B cell (primary cell): ENCODE measurements at regions not wholly inside any gene's neighbourhood (a gene's known extent, or its start where the extent isn't known, plus 50 kb on each side); places are given as distances from the start of the nearest gene placed in this dataset.

Source experiments
- ATAC-seq: fragments of 200-7000 bp; cut with Tn5 transposase; one replicate; pipeline ENCODE4 v1.10.0; 2021; ENCODE audit warnings: low read depth, mild to moderate bottlenecking, moderate number of reproducible peaks, moderate library complexity
- CTCF ChIA-PET: fragments of 350-600 bp; sonication (Branson Sonifier 250); formaldehyde crosslinking; loops from one replicate; lab custom pipeline; 2021; ENCODE audit warnings: antibody characterized with exemption, inconsistent platforms; lab: Charles Lee
- POLR2A ChIA-PET: fragments of 350-600 bp; sonication (Branson Sonifier 250); formaldehyde crosslinking; loops from one replicate; lab custom pipeline; 2021; ENCODE audit warnings: antibody characterized with exemption; lab: Charles Lee
- DNase-seq: peaks from one replicate; pipeline ENCODE4 v3.0.0; 2013
- H2AFZ ChIP-seq: 2 replicates; pipeline ENCODE4 v1.6.1; 2012; ENCODE audit warnings: mild to moderate bottlenecking, low read depth, low read length; ENCODE audit not compliant: insufficient read depth, poor library complexity, severe bottlenecking
- H3K27ac ChIP-seq, 2 donors: 1 replicate in 1 of 2; 2 replicates in 1 of 2; pipeline ENCODE4 v1.5.1; 2012 to 2013; ENCODE audit warnings: low read length in 2 of 2, mild to moderate bottlenecking in 2 of 2, moderate library complexity in 1 of 2
- H3K27me3 ChIP-seq, 4 experiments: fragments of 200-600 bp in 1 of 4; sonication (generic) in 1 of 4; replicated peaks in 1 of 4; 1 replicate in 2 of 4; 2 replicates in 2 of 4; pipeline versions ENCODE4 v1.6.1 to v1.7.0; 2013 to 2016; ENCODE audit warnings: low read length in 3 of 4, mild to moderate bottlenecking in 2 of 4, mixed read lengths in 1 of 4, moderate library complexity in 1 of 4; ENCODE audit not compliant: insufficient read depth in 4 of 4, control insufficient read depth in 3 of 4; ENCODE audit errors: control extremely low read depth in 1 of 4
- H3K36me3 ChIP-seq, 2 experiments: replicated peaks in 1 of 2; 1 replicate in 1 of 2; 2 replicates in 1 of 2; pipeline versions ENCODE4 v1.6.1 to v1.7.1; 2013; ENCODE audit warnings: low read length in 1 of 2; ENCODE audit not compliant: insufficient read depth in 2 of 2, control insufficient read depth in 1 of 2; ENCODE audit errors: control extremely low read depth in 1 of 2, extremely low read depth in 1 of 2
- H3K4me1 ChIP-seq, 2 donors: fragments of 200-600 bp in 1 of 2; sonication (generic) in 1 of 2; 1 replicate in 1 of 2; 2 replicates in 1 of 2; pipeline versions ENCODE4 v1.5.1 to v1.6.1; 2013 to 2017; ENCODE audit warnings: low read length in 2 of 2; ENCODE audit not compliant: control insufficient read depth in 2 of 2, insufficient read depth in 2 of 2
- H3K4me2 ChIP-seq: replicated peaks from 2 replicates; pipeline ENCODE3; 2012; ENCODE audit warnings: mild to moderate bottlenecking, low read depth, low read length; ENCODE audit not compliant: poor library complexity, severe bottlenecking
- H3K4me3 ChIP-seq, 5 experiments: fragments of 200-600 bp in 1 of 5; sonication (generic) in 1 of 5; 1 replicate in 3 of 5; 2 replicates in 2 of 5; pipeline versions ENCODE4 v1.5.1 to v1.7.0; 2011 to 2016; ENCODE audit warnings: low read length in 4 of 5, mild to moderate bottlenecking in 4 of 5, low read depth in 2 of 5, control low read depth in 1 of 5, moderate library complexity in 1 of 5; ENCODE audit not compliant: insufficient read depth in 1 of 5; ENCODE audit errors: control extremely low read depth in 1 of 5, extremely low read depth in 1 of 5
- H3K79me2 ChIP-seq: fragments of 200-600 bp; sonication (generic); one replicate; pipeline ENCODE4 v1.6.0; 2016; ENCODE audit warnings: low read length; ENCODE audit not compliant: control insufficient read depth, insufficient read depth
- H3K9ac ChIP-seq: fragments of 200-600 bp; sonication (generic); 2 replicates; pipeline ENCODE4 v1.6.1; 2017; ENCODE audit warnings: mild to moderate bottlenecking, low read length, moderate library complexity
- H3K9me3 ChIP-seq, 3 donors: one replicate each; pipeline versions ENCODE4 v1.6.1 to v1.7.1; 2013; ENCODE audit warnings: low read length in 2 of 3; ENCODE audit not compliant: control insufficient read depth in 2 of 3, insufficient read depth in 1 of 3; ENCODE audit errors: control extremely low read depth in 1 of 3
- H4K20me1 ChIP-seq: 2 replicates; pipeline ENCODE4 v1.6.0; 2012; ENCODE audit warnings: mild to moderate bottlenecking, low read length; ENCODE audit not compliant: insufficient read depth, control insufficient read depth, poor library complexity, severe bottlenecking
- H3K27ac Mint-ChIP-seq: one replicate; pipeline ENCODE4 v1.8.0; 2021; ENCODE audit warnings: mixed read lengths
- H3K27me3 Mint-ChIP-seq: one replicate; pipeline ENCODE4 v1.8.0; 2021; ENCODE audit warnings: mixed read lengths
- H3K4me1 Mint-ChIP-seq: one replicate; pipeline ENCODE4 v1.8.0; 2021; ENCODE audit warnings: mixed read lengths
- H3K4me3 Mint-ChIP-seq: one replicate; pipeline ENCODE4 v1.8.0; 2021; ENCODE audit warnings: mixed read lengths
- H3K9me3 Mint-ChIP-seq: one replicate; pipeline ENCODE4 v1.8.0; 2022; ENCODE audit warnings: mixed read lengths; ENCODE audit not compliant: insufficient read depth
- CTCF ChIP-seq: fragments of 200-600 bp; IDR thresholded peaks from one replicate; pipeline ENCODE4 v1.8.0; 2022; ENCODE audit warnings: antibody characterized with exemption, mild to moderate bottlenecking
- EZH2 ChIP-seq: IDR thresholded peaks from 2 replicates; pipeline ENCODE4 v1.6.1; 2012; ENCODE audit warnings: borderline replicate concordance, low read depth, mild to moderate bottlenecking, moderate library complexity, low read length; ENCODE audit not compliant: insufficient read depth, poor library complexity, severe bottlenecking
- WGBS: methylation state at CpG from one replicate; pipeline ENCODE4 v1.1.5; 2013; ENCODE audit warnings: missing lambda C conversion rate; ENCODE audit not compliant: insufficient coverage; 5-methylcytosine and 5-hydroxymethylcytosine counted together
- intact Hi-C: fragments of 100-400 bp; cut with micrococcal nuclease; formaldehyde crosslinking; loops from one replicate; pipeline ENCODE4 v1.10.0; 2022

GRCh38 chr9:38129366-38129765, 60.3 kb upstream of the SHB start:
- ChIA-PET POLR2A (no interaction called here), CTCF (no interaction called here)
- intact Hi-C loops: no loop called here
- H3K36me3 ChIP-seq: no peaks in the 10 kb centered on the region
- WGBS: 93% methylated on average over 3 of the region's 6 CpGs
- peaks cover 28% of the 10 kb centered on the region for H3K27me3 Mint-ChIP-seq
- no peak overlapping the region for H3K27ac ChIP-seq
- peaks cover 0 to 3% (median 0%) of the 10 kb centered on the region in 3 donors for H3K9me3 ChIP-seq
- H3K27ac Mint-ChIP-seq: no peak overlapping the region
- H3K4me1 ChIP-seq: no peaks in the 10 kb centered on the region
- no peak overlapping the region for H2AFZ ChIP-seq
- no peak overlapping the region for H3K9ac ChIP-seq
- H3K79me2 ChIP-seq: no peaks in the 10 kb centered on the region
- H3K4me3 Mint-ChIP-seq: no peak overlapping the region
- H3K9me3 Mint-ChIP-seq: no peaks in the 10 kb centered on the region
- ATAC-seq (no peak), DNase-seq (no peak)
- no peak overlapping the region for H3K4me3 ChIP-seq
- H3K4me2 ChIP-seq: no peak overlapping the region
- no peaks in the 10 kb centered on the region for H3K4me1 Mint-ChIP-seq
- peaks cover 0 to 5% (median 0%) of the 10 kb centered on the region in 4 experiments for H3K27me3 ChIP-seq
- H4K20me1 ChIP-seq: no peaks in the 10 kb centered on the region
- no peak for TF ChIP-seq CTCF

- no peak overlapping the region for H3K9ac ChIP-seq
- peaks cover 0 to 3% (median 0%) of the 10 kb centered on the region in 3 donors for H3K9me3 ChIP-seq
- no peak overlapping the region for H3K4me3 ChIP-seq
- 98% methylated on average over 4 of the region's 5 CpGs for WGBS
- no peaks in the 10 kb centered on the region for H3K36me3 ChIP-seq
- no peaks in the 10 kb centered on the region for H3K4me1 ChIP-seq
- H4K20me1 ChIP-seq: no peaks in the 10 kb centered on the region
- H3K79me2 ChIP-seq: no peaks in the 10 kb centered on the region
- H3K4me2 ChIP-seq: no peak overlapping the region
- Mint-ChIP-seq H3K9me3 (no peaks in the 10 kb centered on the region), H3K27me3 (peaks cover 28% of the 10 kb centered on the region), H3K27ac (no peak overlapping the region), H3K4me3 (no peak overlapping the region), H3K4me1 (no peaks in the 10 kb centered on the region)
- peaks cover 0 to 5% (median 0%) of the 10 kb centered on the region in 4 experiments for H3K27me3 ChIP-seq
- no peak for DNase-seq
- ChIA-PET CTCF (no interaction called here), POLR2A (no interaction called here)
- ATAC-seq: no peak
- H2AFZ ChIP-seq: no peak overlapping the region
- no peak overlapping the region for H3K27ac ChIP-seq
- no peak for TF ChIP-seq EZH2
- intact Hi-C loops: no loop called here
Measured at GRCh38 chr9:38128752-38129270, 59.8 kb upstream of the SHB start.
